ENCODE measurements at regions not wholly inside any gene's neighbourhood (a gene's known extent, or its start where the extent isn't known, plus 50 kb on each side); places are given as distances from the start of the nearest gene placed in this dataset.

DNA sequence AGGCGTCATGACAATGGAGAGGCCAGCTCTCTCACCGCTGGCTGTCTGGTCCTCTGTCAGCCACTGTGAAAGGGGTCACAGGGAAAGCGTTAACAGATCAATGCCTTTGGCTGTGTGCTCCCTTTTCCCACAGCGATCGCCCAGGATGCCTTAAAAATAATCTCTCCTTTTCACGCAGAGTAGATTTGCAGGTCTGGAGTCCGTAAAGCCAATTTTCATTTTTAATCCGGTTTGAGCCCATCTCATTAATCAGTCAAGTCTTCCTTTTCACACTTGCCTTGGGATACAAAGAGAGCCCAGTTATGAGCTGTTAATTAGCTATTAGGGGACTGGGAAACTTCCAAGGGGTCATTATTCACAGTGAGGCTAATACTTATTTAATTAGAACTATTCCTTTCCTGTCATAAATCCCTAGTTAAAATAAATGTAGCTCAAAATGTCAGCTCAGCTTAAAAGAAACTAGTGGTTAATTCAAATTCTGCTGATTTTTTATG, 104.3 kb upstream of the RASGRP1 start:
- TF ChIP-seq ZNF660 (CRISPR knock-in tag; IDR thresholded peaks at IDR 0.05; ENCODE audit: borderline replicate concordance, low read depth), result no peak
- no peak for TF ChIP-seq ZNF597 (CRISPR knock-in tag; IDR thresholded peaks at IDR 0.05)
- TF ChIP-seq HES4 (CRISPR knock-in tag; IDR thresholded peaks at IDR 0.05; ENCODE audit: borderline replicate concordance), result no peak
